Thyroid gland (tissue), 4 donors: ENCODE measurements at regions not wholly inside any gene's neighbourhood (a gene's known extent, or its start where the extent isn't known, plus 50 kb on each side); places are given as distances from the start of the nearest gene placed in this dataset.

Source experiments
- DNase-seq, 2 donors: peaks; one replicate each; pipeline ENCODE4 v3.0.0-alpha.2; 2019
- H3K27ac ChIP-seq, 3 donors: fragments of 200-600 bp; sonication (generic); 1 replicate in 2 of 3; 2 replicates in 1 of 3; pipeline ENCODE4 v1.5.1; 2016 to 2019; ENCODE audit warnings: mild to moderate bottlenecking in 1 of 3, moderate library complexity in 1 of 3
- H3K27me3 ChIP-seq: fragments of 200-600 bp; sonication (generic); one replicate; pipeline ENCODE4 v1.5.1; 2019
- H3K36me3 ChIP-seq, 2 donors: fragments of 200-600 bp; sonication (generic); one replicate each; pipeline ENCODE4 v1.5.1; 2016 to 2019
- H3K4me1 ChIP-seq, 2 donors: fragments of 200-600 bp; sonication (generic); one replicate each; pipeline ENCODE4 v1.5.1; 2017 to 2019
- H3K4me3 ChIP-seq, 3 donors: fragments of 200-600 bp; sonication (generic); replicated peaks in 1 of 3; 1 replicate in 2 of 3; 2 replicates in 1 of 3; pipeline ENCODE4 v1.5.1; 2016; ENCODE audit warnings: mild to moderate bottlenecking in 1 of 3
- H3K9me3 ChIP-seq: fragments of 200-600 bp; sonication (generic); one replicate; pipeline ENCODE4 v1.5.1; 2017
- CTCF ChIP-seq, 6 experiments: fragments of 200-600 bp in 3 of 6; fragments of 450-650 bp in 3 of 6; sonication (generic) in 3 of 6; IDR thresholded peaks; one replicate each; pipeline ENCODE4 v1.5.1; 2016 to 2019; ENCODE audit warnings: antibody characterized with exemption in 6 of 6, mild to moderate bottlenecking in 2 of 6, inconsistent platforms in 1 of 6, moderate library complexity in 1 of 6
- POLR2A ChIP-seq, 2 donors: fragments of 450-650 bp; IDR thresholded peaks; one replicate each; pipeline ENCODE4 v1.6.1; 2017; ENCODE audit warnings: antibody characterized with exemption in 2 of 2, mild to moderate bottlenecking in 2 of 2, moderate library complexity in 1 of 2
- WGBS, 2 donors: methylation state at CpG; one replicate each; pipeline ENCODE4 v1.1.5; 2017; 5-methylcytosine and 5-hydroxymethylcytosine counted together
- intact Hi-C: fragments of 100-400 bp; cut with DNase I; formaldehyde crosslinking; loops from one replicate; pipeline ENCODE4 v1.15.1; 2023

DNA sequence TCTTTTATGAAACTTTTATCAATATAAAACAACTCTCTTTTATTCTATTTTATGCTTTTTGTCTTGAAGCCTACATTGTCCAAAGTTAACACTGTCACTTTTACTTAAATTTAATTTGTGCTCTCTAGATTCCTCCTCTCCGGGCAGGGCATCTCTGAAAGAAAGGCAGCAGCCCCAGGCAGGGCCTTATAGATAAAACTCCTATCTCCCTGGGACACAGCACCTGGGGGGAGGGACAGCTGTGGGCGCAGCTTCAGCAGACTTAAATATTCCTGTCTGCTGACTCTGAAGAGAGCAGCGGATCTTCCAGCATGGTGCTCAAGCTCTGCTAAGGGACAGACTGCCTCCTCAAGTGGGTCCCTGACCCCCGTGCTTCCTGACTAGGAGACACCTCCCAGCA lies 447.7 kb upstream of the FANCL start:
- Histone ChIP-seq H3K9me3 (no peaks in the 10 kb centered on the region), H3K4me1 (no peaks in the 10 kb centered on the region), H3K27me3 (no peaks in the 10 kb centered on the region), H3K4me3 (no peak overlapping the region), H3K27ac (no peak overlapping the region), H3K36me3 (no peaks in the 10 kb centered on the region)
- intact Hi-C loops = no loop called here
- DNase-seq = no peak
- WGBS, 2 donors = 52 to 61% methylated on average over 4 of the region's 4 CpGs
- TF ChIP-seq POLR2A (IDR thresholded peaks at IDR 0.05) (no peak), CTCF (IDR thresholded peaks at IDR 0.05) (no peak)

DNA sequence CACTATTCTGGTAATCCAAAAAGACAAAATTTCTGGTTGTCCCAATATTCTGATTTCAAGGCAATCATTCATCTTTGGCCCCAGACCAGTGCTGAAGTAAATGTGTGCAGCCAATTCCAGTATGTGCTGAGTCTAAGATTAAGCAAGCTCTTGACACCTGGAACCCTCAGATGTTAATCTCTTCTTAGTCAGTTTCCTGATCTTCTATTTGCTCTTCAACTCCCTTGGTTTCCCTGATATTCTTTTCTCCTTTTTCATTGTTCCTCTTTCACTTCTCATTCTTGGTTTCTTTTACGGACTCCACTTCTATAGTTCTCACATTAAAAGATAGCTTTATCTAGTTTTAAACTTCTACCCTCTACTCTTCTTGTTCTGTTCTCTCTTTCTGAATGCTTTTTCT lies 445.7 kb upstream of the FANCL start:
- H3K27me3 ChIP-seq = no peaks in the 10 kb centered on the region
- no peaks in the 10 kb centered on the region for H3K36me3 ChIP-seq
- no peak overlapping the region for H3K4me3 ChIP-seq
- H3K27ac ChIP-seq = no peak overlapping the region
- no peaks in the 10 kb centered on the region for H3K9me3 ChIP-seq
- TF ChIP-seq POLR2A (IDR thresholded peaks at IDR 0.05) (no peak), CTCF (IDR thresholded peaks at IDR 0.05) (no peak)
- intact Hi-C loops = no loop called here
- no peak for DNase-seq
- 52 to 79% methylated on average over 1 of the region's 1 CpG for WGBS, 2 donors
- H3K4me1 ChIP-seq = no peaks in the 10 kb centered on the region

DNA sequence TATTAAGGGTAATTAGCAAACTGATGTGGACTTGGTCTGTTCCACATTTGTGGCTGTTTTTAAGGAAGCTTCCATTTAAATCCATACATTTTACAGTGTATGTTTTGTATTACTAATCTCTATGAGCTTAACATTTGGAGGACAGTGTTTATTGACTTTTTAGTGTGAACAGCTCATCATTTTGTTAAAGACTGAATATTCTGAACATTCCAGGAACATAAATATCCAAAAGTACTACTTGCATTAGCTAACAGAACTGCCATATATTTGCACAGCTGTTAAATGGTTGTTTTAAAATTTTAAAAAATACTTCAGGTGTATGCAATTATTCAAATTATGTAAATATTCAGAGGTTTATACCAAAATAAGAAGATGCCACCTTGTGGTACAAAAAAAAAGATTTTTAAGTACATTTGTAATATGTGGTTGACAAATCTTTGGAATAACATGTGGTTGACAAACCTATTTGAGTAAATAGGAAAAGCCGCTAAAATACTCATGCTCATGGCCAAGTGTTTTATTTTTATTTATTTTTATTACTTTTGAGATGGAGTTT lies 439.7 kb upstream of the FANCL start:
- Histone ChIP-seq H3K27me3 (no peaks in the 10 kb centered on the region), H3K4me1 (no peaks in the 10 kb centered on the region), H3K4me3 (no peak overlapping the region), H3K27ac (no peak overlapping the region), H3K9me3 (no peaks in the 10 kb centered on the region), H3K36me3 (no peaks in the 10 kb centered on the region)
- no peak for TF ChIP-seq POLR2A (IDR thresholded peaks at IDR 0.05)
- DNase-seq = no peak
- intact Hi-C loops = no loop called here
- WGBS, 2 donors = 93 to 95% methylated on average over 1 of the region's 1 CpG

GRCh38 chr2:58677748-58678147 lies 436.6 kb upstream of the FANCL start:
- Histone ChIP-seq H3K36me3 (no peaks in the 10 kb centered on the region), H3K4me1 (no peaks in the 10 kb centered on the region), H3K9me3 (no peaks in the 10 kb centered on the region), H3K27ac (no peak overlapping the region), H3K4me3 (no peak overlapping the region), H3K27me3 (no peaks in the 10 kb centered on the region)
- WGBS, 2 donors = 78 to 87% methylated on average over 3 of the region's 3 CpGs
- no peak for TF ChIP-seq POLR2A (IDR thresholded peaks at IDR 0.05)
- no peak for TF ChIP-seq CTCF (IDR thresholded peaks at IDR 0.05)
- intact Hi-C loops = no loop called here
- no peak for DNase-seq

GRCh38 chr2:58671675-58672074 lies 430.6 kb upstream of the FANCL start:
- 91 to 93% methylated on average over 2 of the region's 2 CpGs for WGBS, 2 donors
- Histone ChIP-seq H3K27ac (no peak overlapping the region), H3K9me3 (no peaks in the 10 kb centered on the region), H3K36me3 (no peaks in the 10 kb centered on the region), H3K4me3 (no peak overlapping the region), H3K27me3 (no peaks in the 10 kb centered on the region), H3K4me1 (no peaks in the 10 kb centered on the region)
- DNase-seq = no peak
- TF ChIP-seq CTCF (IDR thresholded peaks at IDR 0.05) (no peak), POLR2A (IDR thresholded peaks at IDR 0.05) (no peak)
- intact Hi-C loops = no loop called here

- H3K27ac ChIP-seq = no peak overlapping the region
- intact Hi-C loops = no loop called here
- WGBS, 2 donors = 92 to 93% methylated on average over 5 of the region's 5 CpGs
- H3K9me3 ChIP-seq = no peaks in the 10 kb centered on the region
- no peaks in the 10 kb centered on the region for H3K4me1 ChIP-seq
- no peaks in the 10 kb centered on the region for H3K36me3 ChIP-seq
- no peak for DNase-seq
- TF ChIP-seq POLR2A (IDR thresholded peaks at IDR 0.05) = no peak
- no peaks in the 10 kb centered on the region for H3K27me3 ChIP-seq
- no peak overlapping the region for H3K4me3 ChIP-seq
These were observed 428.9 kb upstream of the FANCL start for GRCh38 chr2:58669998-58670397.
